Colonic mucosa (tissue), 4 donors: ENCODE measurements at regions not wholly inside any gene's neighbourhood (a gene's known extent, or its start where the extent isn't known, plus 50 kb on each side); places are given as distances from the start of the nearest gene placed in this dataset.

Source experiments
- DNase-seq: peaks from one replicate; pipeline ENCODE4 v3.0.0-alpha.2; 2020
- H3K27ac ChIP-seq: fragments of 200-600 bp; one replicate; pipeline ENCODE4 v1.8.0; 2021
- H3K27me3 ChIP-seq: fragments of 200-600 bp; one replicate; pipeline ENCODE4 v1.8.0; 2021
- H3K36me3 ChIP-seq: fragments of 200-600 bp; one replicate; pipeline ENCODE4 v1.8.0; 2021
- H3K4me1 ChIP-seq: fragments of 200-600 bp; one replicate; pipeline ENCODE4 v1.8.0; 2021; ENCODE audit warnings: mild to moderate bottlenecking
- H3K4me3 ChIP-seq: fragments of 200-600 bp; one replicate; pipeline ENCODE4 v1.8.0; 2021
- H3K9ac ChIP-seq, 2 donors: one replicate each; pipeline ENCODE4 v1.7.0; 2013; ENCODE audit warnings: control low read depth in 2 of 2, low read depth in 2 of 2, low read length in 2 of 2
- H3K9me3 ChIP-seq: fragments of 200-600 bp; one replicate; pipeline ENCODE4 v1.8.0; 2021
- CTCF ChIP-seq: fragments of 200-600 bp; IDR thresholded peaks from one replicate; pipeline ENCODE4 v1.8.0; 2022; ENCODE audit warnings: antibody characterized with exemption, mild to moderate bottlenecking
- intact Hi-C: fragments of 100-400 bp; cut with DNase I; formaldehyde crosslinking; loops from one replicate; pipeline ENCODE4 v1.14.1; 2022
- donor health status: healthy.
- donor health status: DM: no; HTN: no; CAD: no.
- donor health status: DM: no; HTN: no; CAD: no.

- Histone ChIP-seq H3K9ac (no peak overlapping the region), H3K27ac (no peak overlapping the region), H3K4me1 (no peaks in the 10 kb centered on the region), H3K9me3 (no peaks in the 10 kb centered on the region), H3K36me3 (no peaks in the 10 kb centered on the region), H3K4me3 (no peak overlapping the region), H3K27me3 (no peaks in the 10 kb centered on the region)
- TF ChIP-seq CTCF: no peak
- intact Hi-C loops: no loop called here
- no peak for DNase-seq
Measured at GRCh38 chr5:5665225-5666075, 243.0 kb downstream of the ICE1 start.

- H3K4me1 ChIP-seq: no peaks in the 10 kb centered on the region
- no peaks in the 10 kb centered on the region for H3K36me3 ChIP-seq
- no peaks in the 10 kb centered on the region for H3K27me3 ChIP-seq
- H3K27ac ChIP-seq: no peak overlapping the region
- TF ChIP-seq CTCF: no peak
- no peaks in the 10 kb centered on the region for H3K9me3 ChIP-seq
- H3K9ac ChIP-seq: no peak overlapping the region
- no peak overlapping the region for H3K4me3 ChIP-seq
- DNase-seq: no peak
- intact Hi-C loops: no loop called here
Measured at GRCh38 chr5:5658889-5659465, 236.5 kb downstream of the ICE1 start.

GRCh38 chr5:5658226-5658625, 235.7 kb downstream of the ICE1 start:
- Histone ChIP-seq H3K9ac (no peak overlapping the region), H3K27me3 (no peaks in the 10 kb centered on the region), H3K9me3 (no peaks in the 10 kb centered on the region), H3K27ac (no peak overlapping the region), H3K4me3 (no peak overlapping the region), H3K4me1 (no peaks in the 10 kb centered on the region), H3K36me3 (no peaks in the 10 kb centered on the region)
- TF ChIP-seq CTCF: no peak
- peak; percentile 19 for DNase-seq
- intact Hi-C loops: no loop called here

GRCh38 chr5:5652181-5652580, 229.7 kb downstream of the ICE1 start:
- no peak for TF ChIP-seq CTCF
- no peaks in the 10 kb centered on the region for H3K4me1 ChIP-seq
- H3K4me3 ChIP-seq: no peak overlapping the region
- no peak overlapping the region for H3K9ac ChIP-seq
- DNase-seq: no peak
- H3K27me3 ChIP-seq: no peaks in the 10 kb centered on the region
- H3K36me3 ChIP-seq: no peaks in the 10 kb centered on the region
- H3K9me3 ChIP-seq: no peaks in the 10 kb centered on the region
- intact Hi-C loops: no loop called here
- no peak overlapping the region for H3K27ac ChIP-seq

- TF ChIP-seq CTCF: no peak
Measured at GRCh38 chr5:5650949-5651348, 228.5 kb downstream of the ICE1 start.

More at GRCh38 chr5:5650949-5651348, 228.5 kb downstream of the ICE1 start:
- no peaks in the 10 kb centered on the region for H3K36me3 ChIP-seq
- H3K4me1 ChIP-seq: no peaks in the 10 kb centered on the region
- DNase-seq: no peak
- intact Hi-C loops: no loop called here
- H3K4me3 ChIP-seq: no peak overlapping the region
- no peaks in the 10 kb centered on the region for H3K9me3 ChIP-seq
- no peak overlapping the region for H3K9ac ChIP-seq
- H3K27me3 ChIP-seq: no peaks in the 10 kb centered on the region
- no peak overlapping the region for H3K27ac ChIP-seq
